ENCODE measurements at regions not wholly inside any gene's neighbourhood (a gene's known extent, or its start where the extent isn't known, plus 50 kb on each side); places are given as distances from the start of the nearest gene placed in this dataset.

DNA sequence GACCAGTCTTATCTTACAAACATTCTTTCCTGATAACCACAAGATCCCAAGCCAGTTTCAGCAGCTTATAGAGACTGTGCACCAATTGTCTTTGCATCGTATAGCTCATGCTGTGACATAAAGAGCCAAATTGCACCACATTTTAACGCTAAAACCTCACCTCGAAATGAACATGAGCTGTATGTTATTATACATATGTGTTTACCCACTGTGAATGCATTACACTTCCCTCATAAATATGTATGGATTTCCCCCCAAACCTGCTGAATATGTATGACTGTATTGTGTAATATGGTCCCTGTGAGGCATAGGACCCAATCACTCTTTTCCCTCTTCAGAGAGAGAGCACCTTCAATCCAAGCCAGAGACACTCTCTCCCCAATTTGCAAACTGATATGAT, 692.4 kb downstream of the NLGN4X start:
- DNase-seq (ENCODE audit: low read depth in 2 of 2): no peak

GRCh38 chrX:5528057-5528456, 700.6 kb downstream of the NLGN4X start:
- DNase-seq (ENCODE audit: low read depth in 2 of 2): no peak

- no peak for DNase-seq (ENCODE audit: low read depth in 2 of 2)
Measured at GRCh38 chrX:5526191-5526590, 702.5 kb downstream of the NLGN4X start.

GRCh38 chrX:5490786-5491563, 737.7 kb downstream of the NLGN4X start:
- no peak for DNase-seq (ENCODE audit: low read depth in 2 of 2)

DNA sequence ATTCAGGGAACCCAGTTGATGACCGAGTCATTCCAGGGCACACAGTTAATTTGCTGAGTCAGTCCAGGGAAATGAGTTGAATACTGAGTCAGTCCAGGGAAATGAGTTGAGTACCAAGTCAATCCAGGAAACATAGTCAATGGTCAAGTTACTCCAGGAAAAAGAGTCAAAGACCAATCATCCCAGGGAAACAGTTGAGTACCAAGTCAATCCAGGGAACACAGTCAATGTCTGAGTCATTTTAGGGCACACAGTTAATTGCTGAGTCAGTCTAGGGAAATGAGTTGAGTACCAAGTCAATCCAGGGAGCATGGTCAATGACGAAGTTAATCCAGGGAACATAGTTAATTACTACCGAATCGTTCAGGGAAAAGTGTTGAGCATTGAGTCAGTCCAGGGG, 754.4 kb downstream of the NLGN4X start:
- DNase-seq (ENCODE audit: low read depth in 2 of 2): no peak

- DNase-seq (ENCODE audit: low read depth in 2 of 2): no peak
Measured at GRCh38 chrX:5458300-5458842, 770.3 kb downstream of the NLGN4X start.

- no peak for DNase-seq (ENCODE audit: low read depth in 2 of 2)
Measured at GRCh38 chrX:5449323-5449722, 779.3 kb downstream of the NLGN4X start.

DNA sequence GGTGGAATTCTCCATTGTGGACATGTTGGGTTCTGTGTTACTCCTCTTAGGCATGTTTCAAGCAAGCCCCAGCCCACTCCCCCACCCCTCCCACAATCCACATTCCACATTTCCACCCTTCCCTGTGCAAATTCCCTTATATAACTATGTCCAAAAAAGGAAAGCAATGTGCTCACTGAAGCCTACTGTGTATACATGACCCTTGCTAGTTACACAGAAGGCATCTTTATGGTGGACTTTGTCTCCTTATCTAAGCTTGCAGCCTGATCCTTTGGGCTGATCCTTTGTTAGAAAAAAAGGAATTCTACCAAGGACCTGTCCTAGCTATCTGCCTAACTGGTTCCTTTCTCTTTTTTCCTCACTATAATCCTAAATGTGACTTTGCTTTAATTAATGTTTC, 796.8 kb downstream of the NLGN4X start:
- DNase-seq (ENCODE audit: low read depth in 2 of 2): no peak

DNA sequence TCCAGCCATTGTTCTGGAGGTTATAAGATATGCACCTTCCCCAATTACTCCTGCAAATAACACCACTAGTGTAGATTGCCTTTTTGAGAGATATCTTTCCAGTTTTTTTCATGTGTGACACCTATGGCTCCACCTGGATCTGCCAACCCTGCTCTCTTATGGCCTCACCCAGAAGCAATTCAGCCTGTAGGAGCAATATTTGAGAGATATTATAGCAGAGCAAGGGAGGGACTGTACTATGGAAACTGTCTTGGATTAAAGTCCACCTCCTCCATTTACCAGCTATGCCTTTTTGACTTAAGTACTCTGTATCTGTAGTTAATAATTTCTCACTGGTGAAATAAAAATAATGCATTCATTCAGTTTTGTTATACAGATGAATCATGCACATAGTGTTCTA, 803.5 kb downstream of the NLGN4X start:
- no peak for DNase-seq (ENCODE audit: low read depth in 2 of 2)

- DNase-seq (ENCODE audit: low read depth in 2 of 2): no peak
Measured at GRCh38 chrX:5417381-5417780, 811.3 kb downstream of the NLGN4X start.

DNA sequence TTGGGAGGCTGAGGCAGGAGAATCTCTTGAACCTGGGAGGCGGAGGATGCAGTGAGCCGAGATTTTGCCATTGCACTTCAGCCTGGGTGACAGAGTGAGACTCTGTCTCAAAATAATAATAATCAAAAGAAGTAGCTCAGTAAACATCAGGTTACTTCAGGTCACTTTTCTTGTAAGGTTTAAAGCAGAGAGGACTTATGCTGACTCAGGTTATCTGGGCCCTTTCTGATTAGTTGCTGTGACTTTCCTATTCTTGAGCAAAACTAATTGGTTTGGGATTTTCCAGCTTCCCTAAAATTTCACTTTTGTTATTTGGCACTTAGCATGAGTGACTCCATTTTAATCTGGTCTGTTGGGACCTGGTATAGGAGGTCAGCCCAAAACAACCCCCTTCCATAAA, 812.9 kb downstream of the NLGN4X start:
- DNase-seq (ENCODE audit: low read depth in 2 of 2): no peak

DNA sequence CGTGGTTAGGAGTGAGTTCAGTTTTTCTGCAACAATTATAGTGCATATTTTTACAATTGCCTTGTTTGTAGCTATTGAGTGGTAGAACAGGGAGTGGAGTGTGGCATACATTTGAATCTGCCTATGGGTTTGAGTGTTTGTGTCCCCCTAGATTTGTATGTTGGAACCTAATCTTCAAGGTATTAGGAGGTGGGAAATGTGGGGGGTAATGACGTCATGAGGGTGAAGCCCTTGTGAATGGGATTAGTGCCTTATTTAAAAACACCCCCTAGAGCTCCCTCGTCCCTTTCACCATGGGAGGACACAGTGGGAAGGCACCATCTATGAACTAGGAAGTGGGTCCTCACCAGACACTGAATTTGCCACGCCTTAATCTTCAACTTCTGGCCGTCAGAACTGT, 819.6 kb downstream of the NLGN4X start:
- no peak for DNase-seq (ENCODE audit: low read depth in 2 of 2)

GRCh38 chrX:5402461-5402860, 826.2 kb downstream of the NLGN4X start:
- DNase-seq (ENCODE audit: low read depth in 2 of 2): no peak

DNA sequence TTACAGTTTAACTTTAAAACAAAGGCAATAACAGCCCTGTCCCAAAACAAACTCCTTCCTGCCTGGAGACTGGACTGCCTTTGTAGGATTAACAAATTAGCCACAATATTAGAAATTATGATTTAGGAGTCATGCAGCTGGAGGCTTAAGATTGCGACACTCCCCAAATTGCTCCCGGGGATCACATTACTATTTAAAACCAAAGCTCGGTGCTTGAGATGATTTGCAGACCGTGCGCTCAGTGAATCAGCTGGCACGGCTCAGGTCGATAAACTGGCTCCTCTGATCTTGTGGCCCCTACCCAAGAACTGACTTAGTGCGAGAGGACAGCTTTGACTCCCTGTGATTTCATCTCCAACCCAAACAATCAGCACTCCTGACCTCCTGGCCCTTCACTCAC, 829.3 kb downstream of the NLGN4X start:
- DNase-seq (ENCODE audit: low read depth in 2 of 2): no peak

- DNase-seq (ENCODE audit: low read depth in 2 of 2): no peak
Measured at GRCh38 chrX:5397409-5397808, 831.3 kb downstream of the NLGN4X start.

- DNase-seq (ENCODE audit: low read depth in 2 of 2): no peak
Measured at GRCh38 chrX:5390376-5390775, 838.3 kb downstream of the NLGN4X start.

GRCh38 chrX:5388087-5388486, 840.6 kb downstream of the NLGN4X start:
- DNase-seq (ENCODE audit: low read depth in 2 of 2): no peak

DNA sequence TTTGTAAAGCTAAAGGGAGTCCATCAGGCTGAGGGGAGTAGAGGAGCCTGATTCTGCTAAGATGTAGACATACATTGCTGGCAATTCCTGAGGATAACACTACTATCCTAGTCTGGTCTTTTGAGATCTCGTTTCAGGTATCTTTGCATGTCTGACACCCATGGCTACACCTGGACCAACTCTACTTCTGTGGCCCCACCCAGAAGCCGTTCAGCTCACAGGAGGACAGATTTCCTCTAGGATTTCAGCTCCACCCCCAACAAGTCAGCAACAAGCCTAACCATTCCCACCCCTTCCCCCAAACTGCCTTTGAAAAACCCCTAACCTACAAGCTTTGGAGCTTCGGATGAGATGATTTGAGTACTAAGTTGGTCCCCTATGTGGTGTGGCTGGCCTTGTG, 848.2 kb downstream of the NLGN4X start:
- no peak for DNase-seq (ENCODE audit: low read depth in 2 of 2)

- no peak for DNase-seq (ENCODE audit: low read depth in 2 of 2)
Measured at GRCh38 chrX:5341902-5342301, 886.8 kb downstream of the NLGN4X start.

DNA sequence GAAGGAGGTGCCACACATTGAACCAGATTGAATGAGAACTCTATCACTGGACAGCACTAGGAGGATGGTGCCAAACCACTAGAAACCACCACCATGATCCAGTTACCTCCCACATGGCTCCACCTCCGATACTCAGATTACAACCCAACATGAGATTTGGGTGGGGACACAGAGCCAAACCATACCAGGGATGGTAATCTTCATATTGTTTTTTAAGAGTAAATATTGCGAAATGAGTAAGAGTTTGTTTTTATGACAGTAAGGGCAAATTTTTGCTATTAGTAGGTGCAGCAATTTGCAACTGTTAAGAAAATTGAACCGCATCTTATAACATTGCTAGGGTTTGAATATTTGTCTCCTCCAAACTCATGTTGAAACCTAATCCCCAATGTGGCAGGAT, 891.5 kb downstream of the NLGN4X start:
- DNase-seq (ENCODE audit: low read depth in 2 of 2): no peak

- no peak for DNase-seq (ENCODE audit: low read depth in 2 of 2)
Measured at GRCh38 chrX:5324546-5324945, 904.1 kb downstream of the NLGN4X start.

- DNase-seq (ENCODE audit: low read depth in 2 of 2): no peak
Measured at GRCh38 chrX:5314148-5314547, 914.5 kb downstream of the NLGN4X start.

DNA sequence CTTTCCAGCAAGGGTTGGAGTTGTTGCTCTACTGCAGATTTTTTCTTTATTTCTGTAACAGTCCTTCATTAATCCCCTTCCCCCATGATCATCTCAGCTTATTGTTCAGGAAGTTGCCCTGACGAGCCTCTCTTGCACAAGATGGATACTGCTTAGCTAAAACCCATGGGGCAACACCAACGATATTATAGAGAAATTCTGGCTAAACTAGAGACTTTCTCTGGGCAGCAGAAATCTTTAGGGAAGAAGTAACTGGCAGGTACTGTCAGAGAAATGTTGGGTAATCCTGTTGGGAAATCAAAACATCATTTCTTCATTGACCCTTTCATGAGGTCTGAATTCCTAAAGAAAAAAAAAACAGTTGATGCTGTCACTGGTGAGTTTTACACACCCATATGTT, 921.3 kb downstream of the NLGN4X start:
- no peak for DNase-seq (ENCODE audit: low read depth in 2 of 2)

DNA sequence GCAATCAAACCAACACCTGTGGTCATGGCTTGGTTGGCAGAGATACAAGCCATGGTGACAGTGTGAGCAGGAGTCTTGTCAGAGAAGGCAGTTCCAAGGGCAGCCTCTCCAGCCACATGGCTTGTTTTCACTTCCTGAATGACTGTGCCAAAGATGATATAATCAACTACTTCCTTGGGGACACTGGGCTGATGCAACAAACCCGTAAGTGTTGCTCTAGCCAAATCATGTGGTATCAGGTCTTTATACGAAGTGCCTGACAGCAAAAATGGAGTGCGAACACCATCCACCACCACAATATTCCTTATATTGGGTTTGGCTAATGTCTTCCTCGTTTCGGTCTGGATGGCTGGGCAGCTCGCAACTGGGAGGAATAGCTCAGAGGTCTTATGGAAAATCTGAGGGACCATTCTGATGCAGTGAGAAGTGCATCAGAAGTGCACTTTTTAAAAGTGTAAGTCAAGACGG, 922.0 kb downstream of the NLGN4X start:
- DNase-seq (ENCODE audit: low read depth in 2 of 2): no peak

Data from lung microvascular endothelial cell (primary cell).